22Rv1 (cell line): ENCODE measurements at regions not wholly inside any gene's neighbourhood (a gene's known extent, or its start where the extent isn't known, plus 50 kb on each side); places are given as distances from the start of the nearest gene placed in this dataset.

ENCODE experiments used
- ZFX ChIP-seq: fragments of 450-650 bp; IDR thresholded peaks from 2 replicates; pipeline ENCODE4 v1.6.1; 2017; ENCODE audit warnings: antibody characterized with exemption, borderline replicate concordance
- TF ChIP-seq, protein P1 (sequence below): fragments of 450-650 bp; IDR thresholded peaks from 2 replicates; pipeline ENCODE4 v1.5.1; 2017; ENCODE audit warnings: mild to moderate bottlenecking

DNA sequence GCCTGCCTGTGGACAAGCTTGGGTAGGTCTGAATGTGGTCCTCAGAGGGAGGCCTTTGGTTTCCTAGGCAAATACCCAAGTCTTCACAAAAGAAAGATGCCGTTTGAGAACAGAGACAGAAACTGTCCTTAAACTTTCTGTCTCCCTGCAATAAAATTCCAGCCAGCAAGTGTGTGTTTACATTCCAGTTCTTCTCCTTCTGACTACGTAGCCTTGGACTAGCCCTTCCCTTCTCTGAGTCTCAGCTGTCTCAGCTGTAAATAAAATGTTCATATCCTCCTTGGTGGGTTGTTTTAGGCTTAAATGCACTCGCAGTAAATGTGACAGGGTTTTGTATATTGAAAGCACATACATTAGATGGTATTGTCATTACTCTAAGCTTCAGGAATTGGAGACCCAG, 561.2 kb upstream of the MKI67 start:
- TF ChIP-seq, protein P1, sequence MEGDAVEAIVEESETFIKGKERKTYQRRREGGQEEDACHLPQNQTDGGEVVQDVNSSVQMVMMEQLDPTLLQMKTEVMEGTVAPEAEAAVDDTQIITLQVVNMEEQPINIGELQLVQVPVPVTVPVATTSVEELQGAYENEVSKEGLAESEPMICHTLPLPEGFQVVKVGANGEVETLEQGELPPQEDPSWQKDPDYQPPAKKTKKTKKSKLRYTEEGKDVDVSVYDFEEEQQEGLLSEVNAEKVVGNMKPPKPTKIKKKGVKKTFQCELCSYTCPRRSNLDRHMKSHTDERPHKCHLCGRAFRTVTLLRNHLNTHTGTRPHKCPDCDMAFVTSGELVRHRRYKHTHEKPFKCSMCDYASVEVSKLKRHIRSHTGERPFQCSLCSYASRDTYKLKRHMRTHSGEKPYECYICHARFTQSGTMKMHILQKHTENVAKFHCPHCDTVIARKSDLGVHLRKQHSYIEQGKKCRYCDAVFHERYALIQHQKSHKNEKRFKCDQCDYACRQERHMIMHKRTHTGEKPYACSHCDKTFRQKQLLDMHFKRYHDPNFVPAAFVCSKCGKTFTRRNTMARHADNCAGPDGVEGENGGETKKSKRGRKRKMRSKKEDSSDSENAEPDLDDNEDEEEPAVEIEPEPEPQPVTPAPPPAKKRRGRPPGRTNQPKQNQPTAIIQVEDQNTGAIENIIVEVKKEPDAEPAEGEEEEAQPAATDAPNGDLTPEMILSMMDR: no peak
- TF ChIP-seq ZFX: no peak
